A549 (cell line): ENCODE measurements at regions not wholly inside any gene's neighbourhood (a gene's known extent, or its start where the extent isn't known, plus 50 kb on each side); places are given as distances from the start of the nearest gene placed in this dataset.

ENCODE experiments used
- EHMT2 ChIP-seq: fragments of 200-600 bp; sonication (generic); IDR thresholded peaks from 2 replicates; pipeline ENCODE4 v1.6.1; 2016; ENCODE audit warnings: antibody characterized with exemption, low read depth, mild to moderate bottlenecking, moderate library complexity
- EP300 ChIP-seq, 2 experiments: fragments of >200 bp; sonication (Bioruptor Twin); formaldehyde crosslinking; IDR thresholded peaks; 2 replicates in 1 of 2; 3 replicates in 1 of 2; pipeline ENCODE4 v1.6.1; 2016 to 2017
- NFE2L2 ChIP-seq: fragments of 150-350 bp; conservative IDR thresholded peaks from 2 replicates; pipeline ENCODE4 v1.6.1; 2014; ENCODE audit warnings: low read length
- POLR2A ChIP-seq: IDR thresholded peaks from 2 replicates; pipeline ENCODE4 v1.6.1; 2012; ENCODE audit warnings: mild to moderate bottlenecking, low read length
- RAD21 ChIP-seq, 2 experiments: fragments of >200 bp in 1 of 2; sonication (Bioruptor Twin) in 1 of 2; formaldehyde crosslinking in 1 of 2; IDR thresholded peaks in 1 of 2; conservative IDR thresholded peaks in 1 of 2; 2 replicates in 1 of 2; 3 replicates in 1 of 2; pipeline ENCODE4 v1.6.1; 2012 to 2018; ENCODE audit warnings: inconsistent platforms in 1 of 2
- TF ChIP-seq, protein P1 (sequence below): fragments of >200 bp; sonication (Bioruptor Twin); formaldehyde crosslinking; IDR thresholded peaks from 3 replicates; pipeline ENCODE4 v1.5.1; 2016
- TF ChIP-seq, protein P2 (sequence below): fragments of 150-350 bp; IDR thresholded peaks from 2 replicates; pipeline ENCODE4 v1.6.1; 2014; ENCODE audit warnings: low read depth, mild to moderate bottlenecking, low read length
- TF ChIP-seq, protein P3 (sequence below): IDR thresholded peaks from 2 replicates; pipeline ENCODE4 v1.6.1; 2012

DNA sequence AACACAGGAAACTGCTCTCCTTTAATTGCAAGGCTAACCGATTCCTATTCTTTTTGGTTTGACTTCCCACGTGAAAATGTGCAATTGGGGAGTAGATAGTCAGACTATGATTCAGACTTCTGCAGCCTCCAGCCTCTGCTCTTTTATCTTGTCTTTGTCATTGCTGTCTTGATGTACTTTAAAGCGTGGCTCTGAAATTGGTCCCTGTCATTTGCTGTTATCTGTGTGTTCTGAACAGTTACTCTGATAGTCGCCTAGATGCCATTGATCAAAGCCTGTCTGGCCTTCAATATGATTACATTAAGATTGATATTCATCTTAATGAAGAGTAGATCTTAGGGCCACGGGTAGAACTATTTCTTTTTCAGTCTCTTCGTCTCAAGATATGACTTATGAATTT, 799.2 kb downstream of the REEP3 start:
- TF ChIP-seq, protein P1, sequence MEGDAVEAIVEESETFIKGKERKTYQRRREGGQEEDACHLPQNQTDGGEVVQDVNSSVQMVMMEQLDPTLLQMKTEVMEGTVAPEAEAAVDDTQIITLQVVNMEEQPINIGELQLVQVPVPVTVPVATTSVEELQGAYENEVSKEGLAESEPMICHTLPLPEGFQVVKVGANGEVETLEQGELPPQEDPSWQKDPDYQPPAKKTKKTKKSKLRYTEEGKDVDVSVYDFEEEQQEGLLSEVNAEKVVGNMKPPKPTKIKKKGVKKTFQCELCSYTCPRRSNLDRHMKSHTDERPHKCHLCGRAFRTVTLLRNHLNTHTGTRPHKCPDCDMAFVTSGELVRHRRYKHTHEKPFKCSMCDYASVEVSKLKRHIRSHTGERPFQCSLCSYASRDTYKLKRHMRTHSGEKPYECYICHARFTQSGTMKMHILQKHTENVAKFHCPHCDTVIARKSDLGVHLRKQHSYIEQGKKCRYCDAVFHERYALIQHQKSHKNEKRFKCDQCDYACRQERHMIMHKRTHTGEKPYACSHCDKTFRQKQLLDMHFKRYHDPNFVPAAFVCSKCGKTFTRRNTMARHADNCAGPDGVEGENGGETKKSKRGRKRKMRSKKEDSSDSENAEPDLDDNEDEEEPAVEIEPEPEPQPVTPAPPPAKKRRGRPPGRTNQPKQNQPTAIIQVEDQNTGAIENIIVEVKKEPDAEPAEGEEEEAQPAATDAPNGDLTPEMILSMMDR, result no peak
- TF ChIP-seq POLR2A (no peak), EP300 (IDR thresholded peaks at IDR 0.05) (no peak), EHMT2 (no peak), NFE2L2 (no peak), RAD21 (conservative IDR thresholded peaks at IDR 0.05 in 1 of 2, IDR thresholded peaks at IDR 0.05 in 1 of 2) (no peak)
- TF ChIP-seq, protein P2, sequence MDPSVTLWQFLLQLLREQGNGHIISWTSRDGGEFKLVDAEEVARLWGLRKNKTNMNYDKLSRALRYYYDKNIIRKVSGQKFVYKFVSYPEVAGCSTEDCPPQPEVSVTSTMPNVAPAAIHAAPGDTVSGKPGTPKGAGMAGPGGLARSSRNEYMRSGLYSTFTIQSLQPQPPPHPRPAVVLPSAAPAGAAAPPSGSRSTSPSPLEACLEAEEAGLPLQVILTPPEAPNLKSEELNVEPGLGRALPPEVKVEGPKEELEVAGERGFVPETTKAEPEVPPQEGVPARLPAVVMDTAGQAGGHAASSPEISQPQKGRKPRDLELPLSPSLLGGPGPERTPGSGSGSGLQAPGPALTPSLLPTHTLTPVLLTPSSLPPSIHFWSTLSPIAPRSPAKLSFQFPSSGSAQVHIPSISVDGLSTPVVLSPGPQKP, result no peak
- TF ChIP-seq, protein P3, sequence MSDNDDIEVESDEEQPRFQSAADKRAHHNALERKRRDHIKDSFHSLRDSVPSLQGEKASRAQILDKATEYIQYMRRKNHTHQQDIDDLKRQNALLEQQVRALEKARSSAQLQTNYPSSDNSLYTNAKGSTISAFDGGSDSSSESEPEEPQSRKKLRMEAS, result no peak
